Astrocyte (in vitro differentiated cells and primary cell): ENCODE measurements at regions not wholly inside any gene's neighbourhood (a gene's known extent, or its start where the extent isn't known, plus 50 kb on each side); places are given as distances from the start of the nearest gene placed in this dataset.

Source experiments
- EZH2 ChIP-seq: IDR thresholded peaks from 2 replicates; pipeline ENCODE4 v1.6.1; 2012; ENCODE audit warnings: mild to moderate bottlenecking, low read length, inconsistent platforms; ENCODE audit not compliant: insufficient read depth
- TF ChIP-seq, protein P1 (sequence below): IDR thresholded peaks from 2 replicates; pipeline ENCODE4 v1.5.1; 2011; ENCODE audit warnings: low read depth, mild to moderate bottlenecking, inconsistent platforms, low read length, moderate library complexity; ENCODE audit not compliant: insufficient read depth

DNA sequence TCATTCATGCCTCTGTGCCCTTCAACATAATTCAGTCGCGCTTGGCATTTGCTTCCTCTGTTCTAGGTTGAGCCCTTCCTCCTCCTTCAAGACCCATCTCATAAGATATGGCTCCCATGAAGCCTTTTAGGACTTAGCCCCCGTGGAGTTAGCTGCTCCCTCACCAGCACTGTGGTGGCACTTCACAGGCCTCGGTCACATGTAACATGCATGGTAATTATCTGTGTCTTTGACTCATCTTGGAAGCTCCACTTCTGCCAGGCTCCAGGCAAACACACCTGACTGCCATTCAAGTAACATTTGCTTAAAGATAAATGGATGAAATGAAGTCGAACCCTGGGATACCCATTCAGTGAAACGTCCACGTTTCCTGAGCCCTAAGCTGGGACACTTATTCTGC is 484.7 kb downstream of the EIPR1 start:
- no peak for TF ChIP-seq EZH2
- TF ChIP-seq, protein P1, sequence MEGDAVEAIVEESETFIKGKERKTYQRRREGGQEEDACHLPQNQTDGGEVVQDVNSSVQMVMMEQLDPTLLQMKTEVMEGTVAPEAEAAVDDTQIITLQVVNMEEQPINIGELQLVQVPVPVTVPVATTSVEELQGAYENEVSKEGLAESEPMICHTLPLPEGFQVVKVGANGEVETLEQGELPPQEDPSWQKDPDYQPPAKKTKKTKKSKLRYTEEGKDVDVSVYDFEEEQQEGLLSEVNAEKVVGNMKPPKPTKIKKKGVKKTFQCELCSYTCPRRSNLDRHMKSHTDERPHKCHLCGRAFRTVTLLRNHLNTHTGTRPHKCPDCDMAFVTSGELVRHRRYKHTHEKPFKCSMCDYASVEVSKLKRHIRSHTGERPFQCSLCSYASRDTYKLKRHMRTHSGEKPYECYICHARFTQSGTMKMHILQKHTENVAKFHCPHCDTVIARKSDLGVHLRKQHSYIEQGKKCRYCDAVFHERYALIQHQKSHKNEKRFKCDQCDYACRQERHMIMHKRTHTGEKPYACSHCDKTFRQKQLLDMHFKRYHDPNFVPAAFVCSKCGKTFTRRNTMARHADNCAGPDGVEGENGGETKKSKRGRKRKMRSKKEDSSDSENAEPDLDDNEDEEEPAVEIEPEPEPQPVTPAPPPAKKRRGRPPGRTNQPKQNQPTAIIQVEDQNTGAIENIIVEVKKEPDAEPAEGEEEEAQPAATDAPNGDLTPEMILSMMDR: no peak
